Neural cell (in vitro differentiated cells): ENCODE measurements at regions not wholly inside any gene's neighbourhood (a gene's known extent, or its start where the extent isn't known, plus 50 kb on each side); places are given as distances from the start of the nearest gene placed in this dataset.

Source experiments
- H2AFZ ChIP-seq: fragments of 200-600, 300-800 bp; sonication (generic), shearing (Covaris generic); 2 replicates; pipeline ENCODE4 v1.6.0; 2014; ENCODE audit warnings: low read depth, mild to moderate bottlenecking, antibody characterized with exemption, low read length, moderate library complexity
- H3F3A ChIP-seq: fragments of 200-600 bp; shearing (Covaris generic); 2 replicates; pipeline ENCODE4 v1.6.1; 2016; ENCODE audit warnings: mild to moderate bottlenecking, moderate library complexity, mixed read lengths, antibody characterized with exemption, low read length; ENCODE audit not compliant: insufficient read depth, poor library complexity, severe bottlenecking
- H3K27ac ChIP-seq: fragments of 200-600, 300-800 bp; sonication (generic), shearing (Covaris generic); 2 replicates; pipeline ENCODE4 v1.5.1; 2014; ENCODE audit warnings: mild to moderate bottlenecking, low read length, moderate library complexity
- H3K27me3 ChIP-seq: fragments of 300-800, 200-600 bp; sonication (generic), shearing (Covaris generic); 2 replicates; pipeline ENCODE4 v1.6.0; 2014; ENCODE audit warnings: mild to moderate bottlenecking, low read depth, low read length, moderate library complexity; ENCODE audit not compliant: insufficient read depth
- H3K36me3 ChIP-seq: fragments of 300-800, 200-600 bp; sonication (generic), shearing (Covaris generic); 2 replicates; pipeline ENCODE4 v1.5.1; 2014; ENCODE audit warnings: mild to moderate bottlenecking, antibody characterized with exemption, low read length, moderate library complexity; ENCODE audit not compliant: insufficient read depth
- H3K4me2 ChIP-seq: fragments of 300-800, 200-600 bp; sonication (generic), shearing (Covaris generic); 2 replicates; pipeline ENCODE4 v1.6.0; 2014; ENCODE audit warnings: mild to moderate bottlenecking, low read length
- H3K4me3 ChIP-seq: fragments of 300-800, 200-600 bp; sonication (generic), shearing (Covaris generic); 2 replicates; pipeline ENCODE4 v1.5.1; 2014; ENCODE audit warnings: mild to moderate bottlenecking, low read length, moderate library complexity
- H3K79me2 ChIP-seq: fragments of 200-600 bp; shearing (Covaris generic); replicated peaks from 2 replicates; pipeline ENCODE4 v1.6.0; 2014; ENCODE audit warnings: mild to moderate bottlenecking, low read length, moderate library complexity; ENCODE audit not compliant: insufficient read depth
- H3K9ac ChIP-seq: fragments of 300-800, 200-600 bp; sonication (generic), shearing (Covaris generic); 2 replicates; pipeline ENCODE4 v1.6.1; 2016; ENCODE audit warnings: mild to moderate bottlenecking, low read length, mixed read lengths
- H3K9me2 ChIP-seq: fragments of 200-600 bp; shearing (Covaris generic); 2 replicates; pipeline ENCODE4 v1.6.1; 2016; ENCODE audit warnings: mild to moderate bottlenecking, low read length, mixed read lengths; ENCODE audit not compliant: insufficient read depth
- H3K9me3 ChIP-seq: fragments of 200-600, 300-800 bp; sonication (generic), shearing (Covaris generic); 2 replicates; pipeline ENCODE4 v1.6.1; 2016; ENCODE audit warnings: mild to moderate bottlenecking, mixed run types, low read length, moderate library complexity, mixed read lengths
- H4K20me1 ChIP-seq: fragments of 200-600 bp; shearing (Covaris generic); 2 replicates; pipeline ENCODE4 v1.6.1; 2016; ENCODE audit warnings: mild to moderate bottlenecking, mixed run types; ENCODE audit not compliant: insufficient read depth
- CTCF ChIP-seq: fragments of 450-650 bp; IDR thresholded peaks from 2 replicates; pipeline ENCODE4 v1.5.1; 2014; ENCODE audit warnings: antibody characterized with exemption, mild to moderate bottlenecking, moderate library complexity; ENCODE audit not compliant: poor library complexity, severe bottlenecking
- EP300 ChIP-seq: fragments of 450-650 bp; conservative IDR thresholded peaks from 2 replicates; pipeline ENCODE4 v1.6.1; 2014; ENCODE audit warnings: antibody characterized with exemption, mild to moderate bottlenecking, moderate library complexity; ENCODE audit not compliant: poor library complexity, severe bottlenecking
- EZH2 ChIP-seq: fragments of 200-600, 300-800 bp; shearing (Covaris generic), sonication (generic); IDR thresholded peaks from 2 replicates; pipeline ENCODE4 v1.6.1; 2014; ENCODE audit warnings: antibody characterized with exemption, low read length, borderline replicate concordance, mild to moderate bottlenecking; ENCODE audit not compliant: insufficient read depth, poor library complexity, severe bottlenecking
- MXI1 ChIP-seq: fragments of 450-650 bp; conservative IDR thresholded peaks from 2 replicates; pipeline ENCODE4 v1.6.1; 2014; ENCODE audit warnings: antibody characterized with exemption, mild to moderate bottlenecking; ENCODE audit not compliant: poor library complexity, severe bottlenecking
- POLR2AphosphoS5 ChIP-seq: IDR thresholded peaks from 2 replicates; pipeline ENCODE4 v1.6.1; 2012
- RAD21 ChIP-seq: fragments of 450-650 bp; conservative IDR thresholded peaks from 2 replicates; pipeline ENCODE4 v1.6.1; 2014; ENCODE audit warnings: antibody characterized with exemption, mild to moderate bottlenecking, moderate library complexity
- REST ChIP-seq: IDR thresholded peaks from 2 replicates; pipeline ENCODE4 v1.6.1; 2012; ENCODE audit warnings: borderline replicate concordance
- SMC3 ChIP-seq: fragments of 450-650 bp; conservative IDR thresholded peaks from 2 replicates; pipeline ENCODE4 v1.6.1; 2014; ENCODE audit warnings: antibody characterized with exemption, mild to moderate bottlenecking, moderate library complexity; ENCODE audit not compliant: poor library complexity

GRCh38 chr9:3674561-3674960 lies 148.8 kb upstream of the RFX3 start:
- H3K9me2 ChIP-seq: no peaks in the 10 kb centered on the region

GRCh38 chr9:3672399-3672798 lies 146.6 kb upstream of the RFX3 start:
- no peak for TF ChIP-seq RAD21
- TF ChIP-seq CTCF: no peak
- TF ChIP-seq EZH2: no peak
- no peak for TF ChIP-seq MXI1
- H4K20me1 ChIP-seq: no peaks in the 10 kb centered on the region
- H3K36me3 ChIP-seq: no peaks in the 10 kb centered on the region
- no peak overlapping the region for H3K9ac ChIP-seq
- no peaks in the 10 kb centered on the region for H3F3A ChIP-seq
- no peak overlapping the region for H3K4me2 ChIP-seq
- H3K27me3 ChIP-seq: no peaks in the 10 kb centered on the region
- no peak overlapping the region for H2AFZ ChIP-seq
- H3K9me3 ChIP-seq: no peaks in the 10 kb centered on the region
- H3K27ac ChIP-seq: no peak overlapping the region
- H3K9me2 ChIP-seq: no peaks in the 10 kb centered on the region
- H3K4me3 ChIP-seq: no peak overlapping the region
- H3K79me2 ChIP-seq: no peaks in the 10 kb centered on the region

More at GRCh38 chr9:3674561-3674960, 148.8 kb upstream of the RFX3 start:
- H3K79me2 ChIP-seq: no peaks in the 10 kb centered on the region
- H3K27me3 ChIP-seq: no peaks in the 10 kb centered on the region
- no peak overlapping the region for H3K4me2 ChIP-seq
- TF ChIP-seq POLR2AphosphoS5: no peak
- no peak for TF ChIP-seq MXI1
- no peaks in the 10 kb centered on the region for H3F3A ChIP-seq
- H4K20me1 ChIP-seq: no peaks in the 10 kb centered on the region
- no peak overlapping the region for H2AFZ ChIP-seq
- no peak overlapping the region for H3K27ac ChIP-seq
- no peaks in the 10 kb centered on the region for H3K9me3 ChIP-seq
- H3K4me3 ChIP-seq: no peak overlapping the region
- no peaks in the 10 kb centered on the region for H3K36me3 ChIP-seq
- no peak overlapping the region for H3K9ac ChIP-seq

- Histone ChIP-seq H4K20me1 (no peaks in the 10 kb centered on the region), H3K27ac (no peak overlapping the region), H3K4me2 (no peak overlapping the region)
Observed at GRCh38 chr9:3664044-3664443, 138.2 kb upstream of the RFX3 start.

More at GRCh38 chr9:3664044-3664443, 138.2 kb upstream of the RFX3 start:
- Histone ChIP-seq H3K9me3 (no peaks in the 10 kb centered on the region), H3K4me3 (no peak overlapping the region), H3K27me3 (no peaks in the 10 kb centered on the region), H3K9ac (no peak overlapping the region), H2AFZ (no peak overlapping the region), H3K79me2 (no peaks in the 10 kb centered on the region), H3K9me2 (no peaks in the 10 kb centered on the region), H3F3A (no peaks in the 10 kb centered on the region), H3K36me3 (no peaks in the 10 kb centered on the region)
- TF ChIP-seq REST (no peak), MXI1 (no peak), EP300 (no peak), SMC3 (no peak), CTCF (no peak)
